ENCODE measurements at regions not wholly inside any gene's neighbourhood (a gene's known extent, or its start where the extent isn't known, plus 50 kb on each side); places are given as distances from the start of the nearest gene placed in this dataset.

DNA sequence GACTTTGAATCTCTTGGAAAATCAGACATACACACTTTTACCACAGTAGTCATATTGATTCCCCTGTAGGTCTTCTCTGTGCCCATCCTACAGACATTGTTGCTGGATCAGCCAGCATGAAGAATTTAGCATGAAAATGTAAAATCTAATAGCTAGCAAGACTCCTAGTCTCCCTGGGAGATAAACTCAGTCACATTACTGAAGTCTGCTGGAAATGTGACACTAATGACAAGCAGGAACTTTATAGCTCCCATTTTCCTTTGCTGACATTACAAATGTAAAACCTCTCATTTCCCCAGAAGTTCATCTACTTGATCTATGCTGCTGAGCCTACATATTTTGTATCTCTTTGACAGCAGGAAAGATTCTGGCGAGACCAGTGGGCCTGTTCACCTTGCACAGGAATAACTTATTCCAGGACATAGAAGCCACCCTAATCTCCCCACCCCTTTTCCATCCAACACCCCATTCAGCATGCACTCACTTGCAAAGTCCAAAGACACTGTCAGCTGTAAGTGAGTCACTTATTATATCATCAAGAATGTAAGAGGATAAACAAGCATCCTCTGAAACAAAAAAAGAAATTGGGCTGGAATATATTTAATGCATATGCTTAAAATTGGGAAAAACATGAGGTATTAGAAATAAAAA lies 648.3 kb upstream of the PKDCC start:
- TF ChIP-seq EZH2 (IDR thresholded peaks at IDR 0.05; ENCODE audit: low read depth) = no peak
- TF ChIP-seq, protein P1, sequence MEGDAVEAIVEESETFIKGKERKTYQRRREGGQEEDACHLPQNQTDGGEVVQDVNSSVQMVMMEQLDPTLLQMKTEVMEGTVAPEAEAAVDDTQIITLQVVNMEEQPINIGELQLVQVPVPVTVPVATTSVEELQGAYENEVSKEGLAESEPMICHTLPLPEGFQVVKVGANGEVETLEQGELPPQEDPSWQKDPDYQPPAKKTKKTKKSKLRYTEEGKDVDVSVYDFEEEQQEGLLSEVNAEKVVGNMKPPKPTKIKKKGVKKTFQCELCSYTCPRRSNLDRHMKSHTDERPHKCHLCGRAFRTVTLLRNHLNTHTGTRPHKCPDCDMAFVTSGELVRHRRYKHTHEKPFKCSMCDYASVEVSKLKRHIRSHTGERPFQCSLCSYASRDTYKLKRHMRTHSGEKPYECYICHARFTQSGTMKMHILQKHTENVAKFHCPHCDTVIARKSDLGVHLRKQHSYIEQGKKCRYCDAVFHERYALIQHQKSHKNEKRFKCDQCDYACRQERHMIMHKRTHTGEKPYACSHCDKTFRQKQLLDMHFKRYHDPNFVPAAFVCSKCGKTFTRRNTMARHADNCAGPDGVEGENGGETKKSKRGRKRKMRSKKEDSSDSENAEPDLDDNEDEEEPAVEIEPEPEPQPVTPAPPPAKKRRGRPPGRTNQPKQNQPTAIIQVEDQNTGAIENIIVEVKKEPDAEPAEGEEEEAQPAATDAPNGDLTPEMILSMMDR (conservative IDR thresholded peaks at IDR 0.05) = no peak

All from PC-9 (cell line).